Fibroblast of lung (primary cell): ENCODE measurements at regions not wholly inside any gene's neighbourhood (a gene's known extent, or its start where the extent isn't known, plus 50 kb on each side); places are given as distances from the start of the nearest gene placed in this dataset.

Experiments used
- CTCF ChIP-seq, 2 donors: IDR thresholded peaks in 1 of 2; conservative IDR thresholded peaks in 1 of 2; 1 replicate in 1 of 2; 2 replicates in 1 of 2; pipeline ENCODE4 v1.5.1; 2011 to 2012; ENCODE audit warnings: low read length in 2 of 2, control low read depth in 1 of 2, inconsistent platforms in 1 of 2, low read depth in 1 of 2, mild to moderate bottlenecking in 1 of 2
- EZH2 ChIP-seq: IDR thresholded peaks from 2 replicates; pipeline ENCODE4 v1.5.1; 2012; ENCODE audit warnings: low read length, control low read depth, mild to moderate bottlenecking; ENCODE audit errors: missing control alignments

DNA sequence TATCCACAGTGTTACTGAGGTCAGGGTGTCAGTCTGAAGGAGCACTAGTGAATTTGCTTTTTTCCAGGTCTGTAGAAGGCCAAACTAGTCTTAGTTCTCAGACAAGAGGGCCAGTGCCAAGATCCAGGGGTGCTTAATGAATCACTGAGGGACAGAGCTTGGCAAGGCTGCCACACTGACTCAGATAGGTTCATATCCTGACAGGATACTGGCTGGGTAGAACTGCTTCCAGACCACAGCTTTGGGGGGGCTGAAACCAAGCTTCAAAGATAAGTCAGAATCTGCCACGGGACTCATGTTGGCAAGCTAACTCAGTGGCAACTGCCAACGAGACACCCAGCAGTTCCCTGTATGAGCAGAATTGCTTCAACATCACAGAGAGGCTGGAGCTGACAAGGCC, 1125.4 kb downstream of the EFNA5 start:
- TF ChIP-seq CTCF (conservative IDR thresholded peaks at IDR 0.05 in 1 of 2, IDR thresholded peaks at IDR 0.05 in 1 of 2; ENCODE audit: low read depth in 1 of 2, low read length in 2 of 2), result no peak
- TF ChIP-seq EZH2, result no peak
